Naive B cell (primary cell): ENCODE measurements at regions not wholly inside any gene's neighbourhood (a gene's known extent, or its start where the extent isn't known, plus 50 kb on each side); places are given as distances from the start of the nearest gene placed in this dataset.
"Not testable (repeated sequence)": the region's sequence is repeated elsewhere in the genome, so short reads cannot be mapped to it uniquely, and the experiment has no call there.

Source experiments
- ATAC-seq, 2 donors: fragments of 150-1000 bp; cut with Tn5 transposase; 2 replicates each; pipeline ENCODE4 v1.10.0; 2021; ENCODE audit warnings: low read depth in 2 of 2, mild to moderate bottlenecking in 2 of 2, moderate library complexity in 2 of 2
- DNase-seq: peaks from one replicate; pipeline ENCODE4 v3.0.0; 2022
- H3K27ac Mint-ChIP-seq, 6 donors: one replicate each; pipeline ENCODE4 v1.8.0; 2020 to 2022; ENCODE audit warnings: mild to moderate bottlenecking in 6 of 6, mixed read lengths in 6 of 6, moderate library complexity in 5 of 6, inconsistent platforms in 2 of 6
- H3K27me3 Mint-ChIP-seq, 3 donors: one replicate each; pipeline ENCODE4 v1.8.0; 2021 to 2022; ENCODE audit warnings: mixed read lengths in 3 of 3, mild to moderate bottlenecking in 1 of 3
- H3K36me3 Mint-ChIP-seq, 2 donors: one replicate each; pipeline ENCODE4 v1.8.0; 2020 to 2022; ENCODE audit warnings: mixed read lengths in 2 of 2, inconsistent platforms in 1 of 2, mild to moderate bottlenecking in 1 of 2
- H3K4me1 Mint-ChIP-seq, 3 donors: one replicate each; pipeline ENCODE4 v1.8.0; 2020 to 2022; ENCODE audit warnings: mixed read lengths in 3 of 3, inconsistent platforms in 1 of 3, mild to moderate bottlenecking in 1 of 3, moderate library complexity in 1 of 3
- H3K4me3 Mint-ChIP-seq, 8 donors: one replicate each; pipeline ENCODE4 v1.8.0; 2020 to 2022; ENCODE audit warnings: mild to moderate bottlenecking in 8 of 8, mixed read lengths in 8 of 8, moderate library complexity in 8 of 8, inconsistent platforms in 2 of 8
- H3K9me3 Mint-ChIP-seq, 7 donors: one replicate each; pipeline ENCODE4 v1.8.0; 2020 to 2022; ENCODE audit warnings: mixed read lengths in 7 of 7, mild to moderate bottlenecking in 5 of 7, inconsistent platforms in 2 of 7, moderate library complexity in 1 of 7

DNA sequence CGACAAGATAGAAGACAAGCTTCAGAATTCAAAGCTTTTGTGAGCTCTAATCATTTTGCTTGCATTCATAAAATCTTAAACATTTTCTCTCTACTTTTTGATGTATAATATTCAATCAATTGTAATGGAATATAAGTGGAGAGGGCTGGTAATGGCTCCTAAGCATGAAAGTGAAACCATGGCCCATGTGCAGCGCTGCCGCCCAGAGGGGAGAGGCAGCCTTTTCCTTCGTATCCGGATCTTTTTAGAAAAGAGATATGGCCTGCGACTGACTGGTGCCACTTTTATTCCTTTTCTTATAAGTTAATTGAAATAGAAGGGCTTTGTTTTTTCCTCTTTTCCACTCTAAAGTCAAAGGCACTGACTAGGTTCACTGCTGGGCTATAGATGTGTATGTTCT, 655.2 kb downstream of the TTLL7 start:
- H3K4me3 Mint-ChIP-seq, H3K9me3 Mint-ChIP-seq, DNase-seq, H3K27ac Mint-ChIP-seq, H3K36me3 Mint-ChIP-seq, H3K27me3 Mint-ChIP-seq, ATAC-seq, H3K4me1 Mint-ChIP-seq: not testable (repeated sequence)

DNA sequence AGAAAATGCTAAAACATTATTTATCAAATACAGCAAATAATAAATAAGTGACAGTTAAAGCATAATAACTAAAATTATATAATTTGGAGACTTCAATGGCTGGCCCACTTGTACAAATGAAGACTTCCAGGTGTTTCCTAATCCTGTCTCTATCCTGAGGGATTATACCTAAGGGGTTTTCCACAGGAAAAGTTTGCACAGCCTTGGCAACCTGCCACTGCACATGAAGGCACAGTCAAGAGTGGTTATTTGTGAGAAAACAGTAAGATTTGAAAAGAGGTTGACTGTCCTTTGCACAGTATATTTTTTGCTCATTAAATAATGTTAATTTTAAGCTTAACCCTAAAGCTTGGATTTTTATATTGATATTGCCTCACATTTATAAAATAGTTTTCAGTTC, 655.9 kb downstream of the TTLL7 start:
- not testable (repeated sequence) for H3K4me1 Mint-ChIP-seq, DNase-seq, H3K27ac Mint-ChIP-seq, H3K9me3 Mint-ChIP-seq, H3K36me3 Mint-ChIP-seq, ATAC-seq, H3K4me3 Mint-ChIP-seq, H3K27me3 Mint-ChIP-seq

GRCh38 chr1:83332308-83332707, 666.6 kb downstream of the TTLL7 start:
- not testable (repeated sequence) for H3K27me3 Mint-ChIP-seq, H3K4me1 Mint-ChIP-seq, DNase-seq, H3K4me3 Mint-ChIP-seq, H3K27ac Mint-ChIP-seq, H3K36me3 Mint-ChIP-seq, ATAC-seq
- peaks cover 0 to 13% (median 2%) of the 10 kb centered on the region in 7 donors for H3K9me3 Mint-ChIP-seq

DNA sequence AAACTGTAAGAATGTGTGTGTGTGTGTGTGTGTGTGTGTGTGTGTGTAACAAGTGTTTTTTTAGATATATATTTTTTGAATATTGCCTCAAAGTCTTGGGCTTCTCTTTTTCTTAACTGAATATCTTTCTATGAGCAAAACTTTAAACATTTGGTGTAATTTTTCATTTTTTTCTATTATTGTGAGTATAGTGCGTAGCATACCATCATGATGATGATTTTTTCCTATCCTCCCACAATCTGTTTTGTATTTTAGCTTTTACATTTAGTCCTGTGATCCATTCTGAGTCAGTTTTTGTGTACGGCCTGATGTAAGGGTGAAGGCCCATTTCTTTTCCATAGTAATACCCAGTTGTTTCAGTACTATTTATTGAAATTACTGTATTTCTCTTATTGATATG, 680.6 kb downstream of the TTLL7 start:
- no peaks in the 10 kb centered on the region for H3K27me3 Mint-ChIP-seq
- H3K4me1 Mint-ChIP-seq: no peaks in the 10 kb centered on the region
- no peak for ATAC-seq

DNA sequence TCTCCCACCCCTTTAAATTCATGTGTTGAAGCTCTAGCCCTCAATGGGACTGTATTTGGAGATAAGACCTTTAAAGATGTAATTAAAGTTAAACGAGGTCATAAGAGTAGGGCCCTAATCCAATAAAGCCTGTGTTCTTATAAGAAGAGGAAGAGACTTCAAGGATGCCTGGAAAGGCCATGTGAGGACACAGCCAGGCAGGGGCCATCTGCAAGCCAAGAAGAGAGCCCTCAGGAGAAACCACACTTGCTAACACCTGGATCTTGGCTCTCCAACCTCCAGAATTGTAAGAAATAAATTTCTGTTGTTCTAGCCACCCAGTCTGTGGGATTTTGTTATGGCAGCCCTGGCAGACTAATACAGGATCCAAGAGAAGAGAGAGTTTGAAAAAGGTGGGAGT, 683.5 kb downstream of the TTLL7 start:
- not testable (repeated sequence) for H3K4me3 Mint-ChIP-seq, DNase-seq, H3K4me1 Mint-ChIP-seq, H3K27ac Mint-ChIP-seq, H3K9me3 Mint-ChIP-seq, H3K27me3 Mint-ChIP-seq, H3K36me3 Mint-ChIP-seq, ATAC-seq

More for the DNA sequence above, 680.6 kb downstream of the TTLL7 start:
- Mint-ChIP-seq H3K36me3 (no peaks in the 10 kb centered on the region), H3K4me3 (no peak overlapping the region), H3K27ac (no peak overlapping the region), H3K9me3 (peaks cover 0 to 7% (median under 1%) of the 10 kb centered on the region in 7 donors)
- DNase-seq: no peak

- H3K4me3 Mint-ChIP-seq, H3K27me3 Mint-ChIP-seq: not testable (repeated sequence)
These were observed 688.8 kb downstream of the TTLL7 start for GRCh38 chr1:83310161-83310560.

DNA sequence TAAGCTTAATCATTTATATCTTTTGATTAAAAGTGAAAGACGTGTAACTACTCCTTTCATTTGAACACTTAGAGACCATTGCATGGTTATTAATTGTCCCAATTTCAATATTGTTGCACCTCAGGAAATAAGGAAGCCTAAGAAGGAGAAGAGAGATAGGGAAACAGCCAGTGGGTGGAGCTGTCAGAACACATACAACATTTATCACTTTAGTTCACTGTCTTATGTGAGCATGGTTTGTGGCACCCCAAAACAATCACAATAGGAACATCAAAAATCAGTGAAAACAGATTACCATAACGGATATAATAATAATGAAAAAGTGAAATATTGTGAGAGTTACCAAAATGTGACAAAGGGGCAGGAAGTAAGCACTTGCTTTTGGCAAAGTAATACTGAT, 689.9 kb downstream of the TTLL7 start:
- not testable (repeated sequence) for H3K9me3 Mint-ChIP-seq, ATAC-seq, H3K27ac Mint-ChIP-seq, H3K27me3 Mint-ChIP-seq, DNase-seq, H3K36me3 Mint-ChIP-seq, H3K4me3 Mint-ChIP-seq, H3K4me1 Mint-ChIP-seq

More at GRCh38 chr1:83310161-83310560, 688.8 kb downstream of the TTLL7 start:
- not testable (repeated sequence) for H3K36me3 Mint-ChIP-seq, H3K4me1 Mint-ChIP-seq, H3K9me3 Mint-ChIP-seq, DNase-seq, H3K27ac Mint-ChIP-seq, ATAC-seq

- H3K27me3 Mint-ChIP-seq, DNase-seq, H3K4me3 Mint-ChIP-seq, H3K36me3 Mint-ChIP-seq, H3K27ac Mint-ChIP-seq, H3K4me1 Mint-ChIP-seq, ATAC-seq, H3K9me3 Mint-ChIP-seq: not testable (repeated sequence)
These were observed 692.1 kb downstream of the TTLL7 start for GRCh38 chr1:83306811-83307210.

DNA sequence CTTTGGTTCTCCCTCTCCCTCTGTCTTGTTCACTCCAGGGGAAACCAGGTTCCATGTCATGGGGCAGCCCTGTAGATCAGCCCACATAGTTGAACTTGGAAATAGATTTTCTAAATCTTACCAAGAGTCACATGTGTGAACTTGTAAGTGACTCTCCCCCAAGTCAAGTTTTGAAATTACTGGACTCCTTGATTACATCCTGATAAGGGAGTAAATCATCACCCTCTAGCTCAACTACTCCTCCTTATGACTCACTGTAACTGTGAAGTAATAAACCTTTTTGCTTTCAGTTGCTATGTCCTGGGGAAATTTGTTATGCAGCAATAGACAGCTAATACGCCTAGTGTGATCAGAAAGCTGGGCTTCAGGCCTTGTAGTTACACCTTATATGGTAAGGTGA, 703.3 kb downstream of the TTLL7 start:
- H3K27me3 Mint-ChIP-seq, ATAC-seq, H3K27ac Mint-ChIP-seq, H3K4me3 Mint-ChIP-seq, H3K36me3 Mint-ChIP-seq, DNase-seq, H3K4me1 Mint-ChIP-seq: not testable (repeated sequence)
- H3K9me3 Mint-ChIP-seq: peaks cover 4 to 11% (median 8%) of the 10 kb centered on the region in 7 donors

DNA sequence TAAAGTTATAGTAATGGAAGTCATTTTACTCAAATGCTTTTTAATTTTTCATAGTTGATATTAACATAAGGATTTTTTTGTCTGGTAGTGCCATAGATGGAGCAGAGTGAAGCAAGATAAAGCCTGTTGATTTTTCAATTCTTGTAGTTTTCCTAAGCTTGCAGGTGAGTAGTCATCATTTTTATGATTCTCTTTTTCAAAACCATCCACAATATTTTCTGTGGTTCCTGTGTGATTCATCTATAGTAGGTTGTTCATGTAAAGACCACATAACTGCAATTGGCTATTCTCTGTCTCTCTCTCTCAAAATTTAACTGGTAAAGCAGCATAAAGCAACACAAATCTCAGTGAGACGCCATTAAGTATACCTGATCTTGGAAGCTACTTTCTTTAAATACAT, 711.5 kb downstream of the TTLL7 start:
- not testable (repeated sequence) for ATAC-seq, H3K27ac Mint-ChIP-seq, DNase-seq, H3K4me1 Mint-ChIP-seq, H3K27me3 Mint-ChIP-seq, H3K9me3 Mint-ChIP-seq, H3K4me3 Mint-ChIP-seq, H3K36me3 Mint-ChIP-seq

GRCh38 chr1:83274656-83275055, 724.3 kb downstream of the TTLL7 start:
- ATAC-seq, H3K4me1 Mint-ChIP-seq, H3K36me3 Mint-ChIP-seq, H3K27ac Mint-ChIP-seq, H3K4me3 Mint-ChIP-seq, H3K9me3 Mint-ChIP-seq, H3K27me3 Mint-ChIP-seq, DNase-seq: not testable (repeated sequence)

- not testable (repeated sequence) for H3K27ac Mint-ChIP-seq, H3K36me3 Mint-ChIP-seq, ATAC-seq, H3K9me3 Mint-ChIP-seq, H3K4me1 Mint-ChIP-seq, DNase-seq, H3K27me3 Mint-ChIP-seq, H3K4me3 Mint-ChIP-seq
These were observed 726.4 kb downstream of the TTLL7 start for GRCh38 chr1:83272484-83272883.

DNA sequence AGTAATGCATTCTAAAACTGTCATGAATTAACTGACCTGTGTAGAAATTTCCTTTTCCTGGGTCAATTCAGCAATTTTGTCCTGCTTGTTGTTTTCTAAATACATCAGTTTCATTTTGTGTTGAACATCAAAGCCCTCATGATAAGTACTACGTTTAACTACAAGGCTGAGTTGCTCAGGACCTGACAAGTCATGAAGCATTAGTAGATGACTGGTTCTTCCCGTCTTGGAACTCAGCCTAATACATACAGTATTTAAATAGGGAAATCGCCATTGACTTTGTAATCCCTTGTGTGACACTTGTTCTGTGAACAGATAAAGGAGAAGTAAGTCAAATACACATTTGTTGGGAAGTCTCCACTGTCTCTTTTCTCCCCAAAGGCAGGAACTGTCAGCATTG, 727.1 kb downstream of the TTLL7 start:
- not testable (repeated sequence) for H3K27me3 Mint-ChIP-seq

GRCh38 chr1:83270801-83271200, 728.1 kb downstream of the TTLL7 start:
- not testable (repeated sequence) for H3K9me3 Mint-ChIP-seq, H3K4me3 Mint-ChIP-seq, H3K36me3 Mint-ChIP-seq, H3K27ac Mint-ChIP-seq, DNase-seq, ATAC-seq, H3K27me3 Mint-ChIP-seq, H3K4me1 Mint-ChIP-seq

More for the DNA sequence above, 727.1 kb downstream of the TTLL7 start:
- DNase-seq, H3K9me3 Mint-ChIP-seq, H3K27ac Mint-ChIP-seq, H3K4me1 Mint-ChIP-seq, H3K36me3 Mint-ChIP-seq, ATAC-seq, H3K4me3 Mint-ChIP-seq: not testable (repeated sequence)

DNA sequence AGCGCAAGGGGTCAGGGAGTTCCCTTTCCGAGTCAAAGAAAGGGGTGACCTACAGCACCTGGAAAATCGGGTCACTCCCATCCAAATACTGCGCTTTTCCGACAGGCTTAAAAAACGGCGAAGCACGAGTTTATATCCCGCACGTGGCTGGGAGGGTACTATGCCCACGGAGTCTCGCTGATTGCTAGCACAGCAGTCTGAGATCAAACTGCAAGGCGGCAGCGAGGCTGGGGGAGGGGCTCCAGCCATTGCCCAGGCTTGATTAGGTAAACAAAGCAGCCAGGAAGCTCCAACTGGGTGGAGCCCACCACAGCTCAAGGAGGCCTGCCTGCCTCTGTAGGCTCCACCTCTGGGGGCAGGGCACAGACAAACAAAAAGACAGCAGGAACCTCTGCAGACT, 735.1 kb downstream of the TTLL7 start:
- DNase-seq, H3K9me3 Mint-ChIP-seq, H3K27ac Mint-ChIP-seq, H3K4me3 Mint-ChIP-seq, H3K27me3 Mint-ChIP-seq, ATAC-seq, H3K4me1 Mint-ChIP-seq, H3K36me3 Mint-ChIP-seq: not testable (repeated sequence)
